ENCODE measurements at regions not wholly inside any gene's neighbourhood (a gene's known extent, or its start where the extent isn't known, plus 50 kb on each side); places are given as distances from the start of the nearest gene placed in this dataset.
"Not testable (repeated sequence)": the region's sequence is repeated elsewhere in the genome, so short reads cannot be mapped to it uniquely, and the experiment has no call there.

- not testable (repeated sequence) for TF ChIP-seq CTCF, EZH2 (IDR thresholded peaks at IDR 0.05)
These were observed 253.6 kb downstream of the ADGRD1 start for GRCh38 chr12:131207300-131207660.
